Trophoblast cell (in vitro differentiated cells and primary cell): ENCODE measurements at regions not wholly inside any gene's neighbourhood (a gene's known extent, or its start where the extent isn't known, plus 50 kb on each side); places are given as distances from the start of the nearest gene placed in this dataset.

Experiments
- DNase-seq, 2 donors: peaks; one replicate each; pipeline ENCODE4 v3.0.0-alpha.2; 2016
- H2AFZ ChIP-seq: 2 replicates; pipeline ENCODE4 v1.6.1; 2013; ENCODE audit warnings: low read length, moderate library complexity, mild to moderate bottlenecking; ENCODE audit not compliant: insufficient read depth, poor library complexity
- H2AK5ac ChIP-seq: 2 replicates; pipeline ENCODE4 v1.6.1; 2013; ENCODE audit warnings: mild to moderate bottlenecking, low read length
- H2BK120ac ChIP-seq: 2 replicates; pipeline ENCODE4 v1.6.1; 2013; ENCODE audit warnings: low read length, mild to moderate bottlenecking, moderate library complexity; ENCODE audit not compliant: insufficient read depth, poor library complexity
- H2BK12ac ChIP-seq: 2 replicates; pipeline ENCODE4 v1.6.1; 2013; ENCODE audit warnings: mild to moderate bottlenecking, low read length, moderate library complexity
- H2BK5ac ChIP-seq: 2 replicates; pipeline ENCODE4 v1.6.1; 2013; ENCODE audit warnings: low read length, low read depth, moderate library complexity, mild to moderate bottlenecking; ENCODE audit not compliant: poor library complexity
- H3K14ac ChIP-seq: 2 replicates; pipeline ENCODE4 v1.6.1; 2013; ENCODE audit warnings: mild to moderate bottlenecking, low read length
- H3K18ac ChIP-seq: 2 replicates; pipeline ENCODE4 v1.6.1; 2013; ENCODE audit warnings: mild to moderate bottlenecking, low read length
- H3K23ac ChIP-seq: 2 replicates; pipeline ENCODE4 v1.6.1; 2013; ENCODE audit warnings: low read length
- H3K27ac ChIP-seq: 2 replicates; pipeline ENCODE4 v1.5.1; 2013; ENCODE audit warnings: low read depth, mild to moderate bottlenecking, inconsistent platforms, low read length, moderate library complexity
- H3K27me3 ChIP-seq: 2 replicates; pipeline ENCODE4 v1.6.1; 2013; ENCODE audit warnings: inconsistent platforms, mild to moderate bottlenecking, low read length, moderate library complexity; ENCODE audit not compliant: insufficient read depth
- H3K36me3 ChIP-seq, 2 experiments: 1 replicate in 1 of 2; 2 replicates in 1 of 2; pipeline ENCODE4 v1.6.1; 2013; ENCODE audit warnings: low read length in 2 of 2, mild to moderate bottlenecking in 2 of 2, moderate library complexity in 1 of 2; ENCODE audit not compliant: insufficient read depth in 2 of 2, control insufficient read depth in 1 of 2
- H3K4ac ChIP-seq: 2 replicates; pipeline ENCODE4 v1.6.1; 2013; ENCODE audit warnings: low read depth, mild to moderate bottlenecking, low read length, moderate library complexity
- H3K4me1 ChIP-seq, 2 experiments: 1 replicate in 1 of 2; 2 replicates in 1 of 2; pipeline ENCODE4 v1.6.1; 2013; ENCODE audit warnings: low read length in 2 of 2, mild to moderate bottlenecking in 2 of 2, moderate library complexity in 1 of 2; ENCODE audit not compliant: insufficient read depth in 2 of 2, control insufficient read depth in 1 of 2
- H3K4me2 ChIP-seq: 2 replicates; pipeline ENCODE4 v1.6.1; 2013; ENCODE audit warnings: inconsistent platforms, mild to moderate bottlenecking, low read length, moderate library complexity
- H3K4me3 ChIP-seq: 2 replicates; pipeline ENCODE4 v1.5.1; 2013; ENCODE audit warnings: mild to moderate bottlenecking, low read depth, low read length, inconsistent platforms
- H3K79me1 ChIP-seq: one replicate; pipeline ENCODE4 v1.6.1; 2013; ENCODE audit warnings: low read length
- H3K79me2 ChIP-seq: 2 replicates; pipeline ENCODE4 v1.6.1; 2013; ENCODE audit warnings: low read length, mild to moderate bottlenecking; ENCODE audit not compliant: control insufficient read depth, insufficient read depth, poor library complexity
- H3K9ac ChIP-seq: 2 replicates; pipeline ENCODE4 v1.6.1; 2013; ENCODE audit warnings: mild to moderate bottlenecking, low read length
- H3K9me3 ChIP-seq: 2 replicates; pipeline ENCODE4 v1.6.1; 2013; ENCODE audit warnings: low read depth, mild to moderate bottlenecking, control low read depth, inconsistent platforms, low read length; ENCODE audit not compliant: insufficient read depth
- H4K12ac ChIP-seq: 2 replicates; pipeline ENCODE4 v1.6.1; 2013; ENCODE audit warnings: low read depth, mild to moderate bottlenecking, low read length, moderate library complexity
- H4K8ac ChIP-seq: 2 replicates; pipeline ENCODE4 v1.6.1; 2013; ENCODE audit warnings: low read depth, mild to moderate bottlenecking, low read length, moderate library complexity
- H4K91ac ChIP-seq: one replicate; pipeline ENCODE4 v1.6.1; 2013; ENCODE audit warnings: low read depth, mild to moderate bottlenecking, low read length, moderate library complexity
- WGBS: extraction: QIAGEN DNeasy Blood & Tissue Kit; methylation state at CpG from one replicate; pipeline ENCODE4 v1.1.7; 2013; ENCODE audit warnings: missing lambda C conversion rate; ENCODE audit not compliant: insufficient read length, insufficient coverage; ENCODE audit errors: extremely low coverage; 5-methylcytosine and 5-hydroxymethylcytosine counted together

DNA sequence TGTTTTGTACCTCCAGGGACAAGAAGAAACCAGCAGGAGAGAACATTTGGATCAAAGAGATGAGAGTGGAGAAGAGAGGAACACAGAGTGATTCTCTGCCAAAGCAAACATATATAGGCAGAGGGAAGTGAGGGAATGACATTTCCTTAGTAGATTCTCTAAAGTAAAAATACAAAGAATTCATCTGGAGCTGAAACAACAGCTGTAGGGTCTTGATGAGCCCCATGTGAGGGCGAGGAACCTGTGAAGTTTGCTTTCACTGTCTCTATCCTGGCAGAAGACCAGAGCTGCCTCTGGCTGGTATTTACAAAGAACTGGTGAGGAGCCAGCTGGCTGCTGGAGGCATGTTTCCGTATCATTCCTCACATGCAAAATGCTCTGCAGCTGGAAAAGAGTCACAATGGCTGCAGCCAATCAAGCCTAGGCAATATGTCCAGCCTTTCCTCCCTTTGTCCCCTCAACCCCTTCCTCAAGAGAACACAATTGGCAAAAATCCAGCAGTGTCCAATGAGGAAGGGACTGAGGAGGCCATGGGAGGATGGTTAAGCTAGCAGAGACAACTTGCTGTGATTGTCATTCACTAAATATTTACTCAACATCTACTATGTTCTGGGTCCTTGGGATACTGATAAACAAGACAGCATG, 122.5 kb downstream of the PHLDA1 start:
- no peaks in the 10 kb centered on the region for H3K9me3 ChIP-seq
- no peak overlapping the region for H2AK5ac ChIP-seq
- no peak overlapping the region for H3K23ac ChIP-seq
- WGBS: no CpG with 5 or more reads among the region's 2 CpGs
- H4K91ac ChIP-seq: no peak overlapping the region
- no peak overlapping the region for H3K18ac ChIP-seq
- no peak overlapping the region for H3K4ac ChIP-seq
- H3K4me3 ChIP-seq: no peak overlapping the region
- no peak overlapping the region for H2BK12ac ChIP-seq
- no peak overlapping the region for H3K9ac ChIP-seq
- no peaks in the 10 kb centered on the region for H3K27me3 ChIP-seq
- no peak overlapping the region for H3K4me2 ChIP-seq
- H4K12ac ChIP-seq: no peak overlapping the region
- H2BK120ac ChIP-seq: no peak overlapping the region
- H3K79me1 ChIP-seq: no peaks in the 10 kb centered on the region
- no peaks in the 10 kb centered on the region for H3K4me1 ChIP-seq
- no peak overlapping the region for H3K27ac ChIP-seq
- DNase-seq: no peak
- H2BK5ac ChIP-seq: no peak overlapping the region
- no peak overlapping the region for H2AFZ ChIP-seq
- H3K14ac ChIP-seq: no peak overlapping the region
- no peak overlapping the region for H4K8ac ChIP-seq
- H3K36me3 ChIP-seq: no peaks in the 10 kb centered on the region
- no peaks in the 10 kb centered on the region for H3K79me2 ChIP-seq

DNA sequence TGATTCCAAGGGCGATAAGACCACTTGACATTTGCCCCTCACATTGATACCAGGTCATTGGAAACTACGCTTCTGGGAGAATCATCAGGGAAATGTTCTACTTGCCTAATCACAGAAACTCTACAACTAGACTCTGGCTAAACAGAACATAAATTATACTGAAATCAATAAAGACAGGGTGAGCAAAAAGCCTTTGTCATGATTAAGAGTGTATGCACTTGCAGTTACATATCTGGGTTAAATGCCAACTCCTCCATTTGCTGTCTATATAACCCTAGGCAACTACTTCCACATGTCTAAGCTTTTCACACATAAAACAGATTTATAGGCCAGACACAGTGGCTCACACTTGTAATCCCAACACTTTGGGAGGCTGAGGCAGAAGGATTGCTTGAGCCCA, 125.7 kb downstream of the PHLDA1 start:
- Histone ChIP-seq H3K36me3 (no peaks in the 10 kb centered on the region), H4K91ac (no peak overlapping the region)

DNA sequence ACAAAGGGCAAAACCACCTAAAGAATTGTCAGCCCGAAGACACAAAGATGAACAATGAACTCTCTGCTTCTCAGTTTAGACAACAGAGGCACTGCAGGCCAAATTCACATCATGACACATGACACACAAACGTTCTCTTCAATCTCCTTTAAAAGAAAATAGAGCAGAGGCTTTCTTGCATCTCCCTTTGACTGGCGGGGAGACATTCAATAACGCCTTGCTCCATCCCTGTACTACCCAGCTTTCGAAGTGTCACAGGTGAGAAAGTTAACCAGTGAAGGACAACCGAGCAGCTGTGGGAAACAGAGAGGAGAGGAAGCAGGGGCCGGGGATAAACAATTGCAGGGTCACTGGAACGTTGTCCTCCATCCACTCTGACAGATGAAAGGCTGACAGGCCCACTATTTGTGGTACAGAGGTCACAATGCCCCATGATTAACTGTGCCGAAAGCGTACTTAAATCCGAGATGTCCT, 130.8 kb downstream of the PHLDA1 start:
- Histone ChIP-seq H3K4me1 (no peaks in the 10 kb centered on the region), H3K27ac (no peak overlapping the region), H2AFZ (no peak overlapping the region), H4K12ac (peak overlapping the region; percentile 30), H3K14ac (no peak overlapping the region), H3K18ac (no peak overlapping the region), H3K23ac (no peak overlapping the region), H2BK5ac (no peak overlapping the region), H3K4me3 (no peak overlapping the region), H3K79me2 (no peaks in the 10 kb centered on the region), H2BK12ac (no peak overlapping the region), H3K9ac (no peak overlapping the region), H3K27me3 (no peaks in the 10 kb centered on the region), H3K9me3 (no peaks in the 10 kb centered on the region), H3K79me1 (no peaks in the 10 kb centered on the region), H3K4ac (no peak overlapping the region), H4K8ac (no peak overlapping the region), H2BK120ac (peak overlapping the region; percentile 7), H3K4me2 (no peak overlapping the region), H4K91ac (no peak overlapping the region), H2AK5ac (peak overlapping the region; percentile 37), H3K36me3 (no peaks in the 10 kb centered on the region)
- DNase-seq: no peak
- WGBS: no CpG with 5 or more reads among the region's 11 CpGs

More for the DNA sequence above, 125.7 kb downstream of the PHLDA1 start:
- Histone ChIP-seq H2BK12ac (no peak overlapping the region), H4K8ac (no peak overlapping the region), H3K79me1 (no peaks in the 10 kb centered on the region), H2BK5ac (no peak overlapping the region), H3K4me2 (no peak overlapping the region), H3K4ac (no peak overlapping the region), H2AFZ (no peak overlapping the region), H3K27me3 (no peaks in the 10 kb centered on the region), H3K14ac (no peak overlapping the region), H2BK120ac (no peak overlapping the region), H2AK5ac (no peak overlapping the region), H3K27ac (no peak overlapping the region), H3K4me3 (no peak overlapping the region), H3K4me1 (no peaks in the 10 kb centered on the region), H4K12ac (no peak overlapping the region), H3K23ac (no peak overlapping the region), H3K79me2 (no peaks in the 10 kb centered on the region), H3K18ac (no peak overlapping the region), H3K9me3 (no peaks in the 10 kb centered on the region), H3K9ac (no peak overlapping the region)
- DNase-seq: no peak
- no CpG with 5 or more reads among the region's 2 CpGs for WGBS

DNA sequence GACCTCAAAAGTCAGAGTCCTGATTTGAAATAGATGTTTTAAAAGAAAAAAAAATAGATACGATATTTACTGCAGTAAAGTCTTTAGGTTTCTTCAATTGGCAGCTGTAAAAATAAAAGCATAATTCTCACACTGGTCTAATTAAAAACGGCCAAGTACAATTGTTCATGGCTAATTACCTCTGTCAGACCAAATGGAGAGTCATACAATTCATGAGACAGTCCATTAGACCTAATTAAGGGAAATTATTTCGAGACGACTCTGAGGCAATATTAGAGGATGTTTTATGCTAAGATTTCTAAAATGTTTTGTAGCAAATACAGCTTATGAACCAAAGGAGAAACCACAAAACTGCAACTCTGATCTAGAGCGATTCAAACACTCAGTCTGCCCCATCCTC, 131.3 kb downstream of the PHLDA1 start:
- H3K9ac ChIP-seq: no peak overlapping the region
- no peaks in the 10 kb centered on the region for H3K4me1 ChIP-seq
- H3K23ac ChIP-seq: no peak overlapping the region
- H2BK120ac ChIP-seq: no peak overlapping the region
- no peaks in the 10 kb centered on the region for H3K79me2 ChIP-seq
- no peak overlapping the region for H3K14ac ChIP-seq
- H2BK12ac ChIP-seq: no peak overlapping the region
- DNase-seq: no peak
- H2BK5ac ChIP-seq: no peak overlapping the region
- H4K91ac ChIP-seq: no peak overlapping the region
- H2AFZ ChIP-seq: no peak overlapping the region
- no peaks in the 10 kb centered on the region for H3K27me3 ChIP-seq
- no peak overlapping the region for H3K4me2 ChIP-seq
- H3K4me3 ChIP-seq: no peak overlapping the region
- H3K79me1 ChIP-seq: no peaks in the 10 kb centered on the region
- H2AK5ac ChIP-seq: no peak overlapping the region
- H3K18ac ChIP-seq: no peak overlapping the region
- H4K12ac ChIP-seq: no peak overlapping the region
- H3K4ac ChIP-seq: no peak overlapping the region
- no CpG with 5 or more reads among the region's 5 CpGs for WGBS
- no peaks in the 10 kb centered on the region for H3K9me3 ChIP-seq
- no peak overlapping the region for H4K8ac ChIP-seq
- no peak overlapping the region for H3K27ac ChIP-seq
- H3K36me3 ChIP-seq: no peaks in the 10 kb centered on the region
